NCI-H146 treated with DMSO at 0.1 percent for 48 hours (cell line): ENCODE measurements at regions not wholly inside any gene's neighbourhood (a gene's known extent, or its start where the extent isn't known, plus 50 kb on each side); places are given as distances from the start of the nearest gene placed in this dataset.

ENCODE experiments used
- DNase-seq: peaks from one replicate; lab custom pipeline; 2025; ENCODE audit not compliant: unreplicated experiment; lab: John Stamatoyannopoulos, UW

- DNase-seq, result no peak
Observed at GRCh38 chr6:168979254-168979653, 274.4 kb downstream of the THBS2 start.

DNA sequence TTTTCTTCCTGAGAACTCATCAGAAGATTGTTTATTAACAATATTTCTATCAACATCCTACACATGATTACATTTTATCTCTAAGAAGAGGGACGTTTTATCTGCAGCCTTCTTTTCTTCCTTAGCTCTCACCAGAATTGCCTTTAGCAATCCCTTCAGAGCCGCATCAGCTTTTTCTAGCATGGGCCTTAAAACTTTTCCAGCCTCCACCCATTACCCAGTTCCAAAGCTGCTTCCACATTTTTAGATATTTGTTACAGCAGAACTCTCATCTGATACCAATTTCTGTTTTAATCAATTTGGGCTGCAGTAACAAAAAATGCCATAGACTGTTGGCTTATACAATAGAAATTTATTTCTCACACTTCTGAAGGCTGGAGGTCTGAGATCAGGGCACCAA is 281.5 kb downstream of the THBS2 start:
- no peak for DNase-seq

DNA sequence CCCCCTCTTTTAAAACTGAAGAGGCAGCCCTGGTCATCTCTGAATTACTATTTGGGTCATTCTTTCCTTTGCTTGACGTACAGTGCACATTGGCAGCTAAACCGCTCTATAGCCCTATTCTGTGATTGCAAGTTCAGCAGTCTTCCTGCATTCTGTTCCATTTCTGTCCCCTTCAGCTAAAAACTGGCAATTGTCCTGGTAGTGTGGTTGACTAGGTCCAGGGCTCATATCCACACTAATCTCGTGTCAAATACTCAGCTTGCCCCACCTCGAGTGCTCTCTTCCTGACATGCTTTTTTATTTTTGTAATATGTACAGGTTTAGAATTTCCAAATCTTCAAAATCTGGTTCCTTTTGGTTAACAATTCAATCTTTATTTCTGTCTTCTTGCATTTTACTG is 282.1 kb downstream of the THBS2 start:
- DNase-seq, result no peak

- no peak for DNase-seq
Observed at GRCh38 chr6:168968801-168969200, 284.8 kb downstream of the THBS2 start.

- DNase-seq, result no peak
Observed at GRCh38 chr6:168968228-168968627, 285.4 kb downstream of the THBS2 start.

DNA sequence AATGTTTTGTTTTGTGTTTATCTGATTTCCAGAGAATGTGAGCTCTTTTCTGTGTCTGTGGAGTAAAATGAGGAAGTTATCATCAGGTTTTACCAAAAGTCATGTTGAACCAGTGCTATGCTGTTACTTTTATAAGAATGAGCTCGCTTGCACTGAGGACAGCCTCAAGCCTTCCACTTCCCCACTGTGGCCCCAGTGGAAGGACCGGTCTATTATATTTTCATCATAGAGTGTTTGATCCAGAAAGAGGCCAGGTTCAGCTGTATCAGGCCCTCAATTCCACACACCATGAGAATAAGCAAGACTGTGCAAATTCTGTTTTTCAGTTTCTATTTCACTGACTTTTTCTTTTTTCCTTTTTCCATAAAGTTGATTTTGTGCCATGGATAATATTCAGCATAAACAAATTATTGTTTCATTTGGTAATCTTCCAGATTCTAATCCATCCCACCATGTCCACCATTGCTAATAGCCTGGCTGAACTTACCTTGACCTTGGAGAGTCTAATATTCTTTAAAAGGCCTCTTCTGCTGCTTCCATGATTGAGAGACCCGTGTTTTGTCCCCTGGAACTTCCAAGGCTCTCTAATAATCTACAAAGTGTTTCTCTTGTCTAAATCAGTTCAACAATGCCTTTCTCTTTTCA is 286.2 kb downstream of the THBS2 start:
- no peak for DNase-seq

DNA sequence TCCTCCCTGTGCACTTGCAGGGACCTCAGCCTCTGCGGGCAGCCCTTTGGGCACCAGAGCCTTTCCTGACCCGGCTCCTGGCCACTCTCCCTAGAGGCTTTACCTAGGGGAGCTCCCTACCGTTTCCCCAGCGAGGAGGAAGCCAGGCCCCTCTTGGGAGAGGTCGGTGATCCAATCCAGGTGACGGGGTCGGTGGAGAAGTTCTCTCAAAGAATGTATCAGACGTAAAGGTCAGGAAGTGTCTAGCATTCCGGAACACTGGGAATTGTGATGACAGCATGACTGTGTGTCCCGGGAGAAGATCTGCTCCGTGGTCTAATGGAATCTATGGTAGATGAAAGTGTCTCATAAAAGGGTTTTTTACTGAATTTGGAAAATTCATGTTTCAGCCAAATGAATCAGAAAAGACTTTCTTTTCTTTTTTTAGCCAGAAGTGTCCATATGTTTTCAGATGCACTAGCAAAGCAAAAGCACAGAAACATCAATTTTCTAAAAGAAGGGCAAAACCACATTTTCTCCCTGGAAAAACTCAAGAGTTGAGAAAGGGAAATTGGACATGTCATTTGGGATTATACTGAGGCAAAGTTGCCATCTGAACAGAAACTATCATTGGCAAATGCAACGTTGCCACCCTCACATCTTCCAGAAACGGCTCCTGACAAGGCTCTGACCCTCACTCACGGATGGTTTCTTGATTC is 289.4 kb downstream of the THBS2 start:
- DNase-seq, result no peak

DNA sequence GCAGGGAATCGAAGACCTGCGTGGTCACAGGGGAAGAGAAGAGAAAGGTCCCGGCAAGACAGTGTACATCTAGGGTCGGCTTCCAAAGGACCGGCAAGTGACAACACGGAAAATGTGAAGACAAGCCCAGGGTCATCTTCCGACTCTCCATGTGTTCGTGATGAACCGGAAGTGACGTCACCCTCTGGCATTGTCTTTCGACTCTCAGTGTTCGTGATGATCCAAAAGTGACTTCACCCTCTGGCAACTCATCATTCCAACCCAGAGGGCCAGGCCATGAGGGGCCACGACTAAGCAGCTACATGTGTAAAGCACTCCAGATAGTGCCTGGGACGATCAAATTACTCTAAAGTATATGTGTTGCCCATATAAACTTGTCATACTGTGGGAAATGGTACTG is 290.8 kb downstream of the THBS2 start:
- no peak for DNase-seq

- DNase-seq, result no peak
Observed at GRCh38 chr6:168961264-168961656, 292.4 kb downstream of the THBS2 start.

DNA sequence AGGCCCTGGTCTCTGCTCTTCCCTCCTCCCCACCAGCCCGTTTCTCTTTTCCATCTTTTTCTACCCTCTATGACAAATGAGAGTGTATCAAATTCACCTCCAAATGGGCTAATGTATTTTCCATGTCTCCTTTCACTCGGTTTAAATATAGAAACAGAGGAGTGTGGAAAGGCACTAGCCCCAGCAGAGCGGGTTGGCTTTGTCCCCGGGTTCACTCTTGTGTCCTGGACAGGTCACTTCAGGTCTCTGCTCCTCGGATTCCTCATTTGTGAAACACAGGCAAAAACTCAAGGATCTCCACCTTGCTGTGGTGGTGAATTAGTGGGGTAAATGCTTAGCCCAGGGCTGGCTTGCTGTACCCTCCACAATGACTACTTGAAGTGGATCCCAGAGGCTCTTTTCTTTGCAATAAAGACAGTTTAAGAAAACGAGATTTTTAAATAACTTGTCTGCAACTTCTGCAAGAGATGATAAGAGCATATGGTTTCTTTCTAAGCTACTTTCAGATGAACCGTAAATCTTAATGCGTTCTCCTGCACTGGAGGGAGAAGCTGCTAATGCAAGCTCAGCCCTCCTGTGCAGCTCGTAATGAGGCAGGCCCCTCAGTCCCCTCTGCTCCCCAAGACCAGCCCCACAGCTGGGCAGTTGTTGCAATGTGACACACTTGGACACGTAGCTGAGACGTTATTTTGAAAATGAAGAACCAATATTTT is 292.9 kb downstream of the THBS2 start:
- DNase-seq, result no peak

DNA sequence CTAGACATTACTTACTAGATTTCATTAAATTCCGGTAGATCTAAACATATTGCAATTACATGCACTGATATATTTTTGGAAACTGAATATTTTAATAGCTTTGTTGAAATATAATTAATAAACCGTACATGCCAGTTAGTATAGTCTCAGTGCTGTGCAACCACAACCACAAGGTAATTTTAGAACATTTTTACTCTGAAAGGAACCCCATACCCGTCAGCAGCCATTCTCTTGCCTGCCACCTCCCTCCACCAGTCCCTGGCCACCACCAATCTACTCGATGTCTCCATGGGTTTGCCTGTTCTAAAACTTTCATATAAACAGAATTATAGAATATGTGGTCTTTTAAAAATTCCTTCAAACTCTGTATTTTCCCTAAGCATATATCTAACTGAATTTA is 293.9 kb downstream of the THBS2 start:
- DNase-seq, result no peak

DNA sequence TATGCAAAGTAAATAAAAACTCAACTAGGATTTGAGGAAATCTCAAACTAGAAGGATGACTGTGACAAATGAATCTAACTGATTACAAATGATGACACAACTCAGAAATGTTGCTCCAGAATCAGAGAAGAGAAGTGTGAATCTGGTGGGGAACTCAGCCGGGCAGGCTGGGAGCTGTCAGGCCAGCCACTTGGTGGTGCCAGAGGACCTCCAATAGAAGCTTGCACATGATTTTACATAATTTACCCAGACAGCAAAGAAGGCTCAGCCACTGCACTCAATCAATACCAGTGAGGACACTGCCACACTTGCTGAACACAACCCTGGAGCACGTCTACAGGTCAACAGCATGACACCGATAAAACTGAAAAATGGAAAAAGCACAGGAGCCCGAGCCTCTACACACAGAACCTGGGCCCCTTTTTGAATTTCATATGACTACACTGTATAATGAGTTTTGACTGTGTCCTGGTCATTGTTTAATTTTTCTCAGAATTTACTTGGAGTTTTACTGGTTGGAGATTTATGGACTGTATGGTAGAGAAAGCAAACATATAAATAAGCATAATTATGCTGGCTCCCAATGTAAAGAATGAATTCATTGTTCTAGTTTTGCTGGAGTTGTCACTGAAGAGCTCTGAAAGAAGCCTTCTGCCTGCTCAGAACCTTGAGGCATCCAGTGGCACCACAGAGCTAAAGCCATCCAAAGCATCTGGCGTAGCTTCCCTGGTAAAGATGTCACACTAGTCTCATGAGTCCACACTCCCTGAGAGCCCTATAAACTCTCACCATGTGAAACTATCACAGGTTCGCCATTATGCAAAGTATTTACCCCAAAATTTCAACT is 296.5 kb downstream of the THBS2 start:
- peak; percentile 93 for DNase-seq

- no peak for DNase-seq
Observed at GRCh38 chr6:168956141-168956838, 297.4 kb downstream of the THBS2 start.

DNA sequence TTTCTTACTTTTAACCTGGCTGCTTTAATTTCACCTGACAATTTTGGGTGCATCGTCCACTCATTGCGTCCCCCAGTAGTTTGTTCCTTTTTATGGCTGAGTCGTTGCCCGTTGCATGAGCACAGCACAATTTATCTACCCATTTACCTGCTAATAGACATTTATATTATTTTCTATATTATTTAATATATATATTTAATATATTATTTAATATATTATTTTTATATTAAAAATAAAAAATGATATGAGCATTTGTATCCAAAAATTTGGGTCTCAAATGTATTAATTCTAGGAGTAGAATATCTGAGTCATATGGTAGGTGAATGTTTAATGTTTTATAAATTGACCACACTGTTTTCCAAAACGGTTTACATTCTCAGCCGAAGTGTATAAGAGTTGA is 300.2 kb downstream of the THBS2 start:
- no peak for DNase-seq

- DNase-seq, result no peak
Observed at GRCh38 chr6:168951217-168951616, 302.4 kb downstream of the THBS2 start.

DNA sequence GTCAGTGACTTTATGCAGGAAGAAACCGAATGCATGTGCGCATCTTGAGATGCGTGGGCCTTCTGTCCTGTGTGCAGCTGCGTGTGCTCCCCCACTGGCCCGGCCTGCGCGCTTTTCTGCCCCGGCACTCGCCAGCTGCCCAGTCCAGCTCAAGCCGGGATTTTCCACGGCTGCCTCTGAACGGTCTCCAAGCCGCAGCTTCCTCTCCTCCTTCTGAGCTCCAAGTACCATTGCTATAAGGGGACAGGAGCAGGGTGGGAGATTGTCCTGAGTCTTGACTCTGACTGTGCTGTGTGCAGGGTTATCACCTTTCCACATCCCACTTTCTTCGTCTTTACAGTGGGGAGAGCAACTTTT is 302.8 kb downstream of the THBS2 start:
- DNase-seq, result no peak

GRCh38 chr6:168949981-168950857 is 303.4 kb downstream of the THBS2 start:
- no peak for DNase-seq

GRCh38 chr6:168948990-168949531 is 304.6 kb downstream of the THBS2 start:
- DNase-seq, result no peak

DNA sequence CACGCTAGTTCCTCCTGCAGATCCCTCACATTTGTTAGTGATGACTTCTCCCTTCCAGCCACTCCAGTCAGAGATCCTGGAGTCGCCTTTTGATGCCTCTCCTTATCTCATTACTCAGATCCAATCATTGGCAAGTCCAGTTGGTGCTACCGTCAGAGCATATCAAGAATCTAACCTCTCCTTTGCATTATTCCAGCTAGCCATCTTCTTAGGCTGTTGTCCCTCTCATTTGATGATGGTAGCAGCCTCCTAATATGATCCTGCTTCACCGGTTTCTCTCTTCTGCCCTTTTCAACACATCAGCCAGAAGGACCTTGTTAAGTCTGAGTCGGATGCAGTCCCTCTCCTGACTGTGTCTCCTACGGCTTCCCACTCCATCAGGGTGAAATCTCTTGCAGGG is 305.6 kb downstream of the THBS2 start:
- no peak for DNase-seq
